Muscle of leg (tissue), 3 donors: ENCODE measurements at regions not wholly inside any gene's neighbourhood (a gene's known extent, or its start where the extent isn't known, plus 50 kb on each side); places are given as distances from the start of the nearest gene placed in this dataset.
"Not testable (repeated sequence)": the region's sequence is repeated elsewhere in the genome, so short reads cannot be mapped to it uniquely, and the experiment has no call there.

ENCODE experiments used
- DNase-seq: peaks from one replicate; pipeline ENCODE4 v3.0.0; 2013
- H3K27ac ChIP-seq: one replicate; pipeline ENCODE4 v1.5.1; 2013; ENCODE audit warnings: mild to moderate bottlenecking, low read length, control low read depth
- H3K27me3 ChIP-seq: one replicate; pipeline ENCODE4 v1.6.1; 2013; ENCODE audit warnings: low read length; ENCODE audit not compliant: control insufficient read depth, insufficient read depth
- H3K36me3 ChIP-seq: one replicate; pipeline ENCODE4 v1.6.1; 2013; ENCODE audit warnings: low read length; ENCODE audit not compliant: control insufficient read depth, insufficient read depth
- H3K4me1 ChIP-seq: one replicate; pipeline ENCODE4 v1.6.1; 2013; ENCODE audit warnings: low read length; ENCODE audit not compliant: control insufficient read depth, insufficient read depth
- H3K4me3 ChIP-seq: one replicate; pipeline ENCODE4 v1.5.1; 2013; ENCODE audit warnings: low read length, control low read depth
- H3K9me3 ChIP-seq: replicated peaks from 2 replicates; pipeline ENCODE4 v1.6.1; 2013; ENCODE audit warnings: low read depth, low read length; ENCODE audit not compliant: control insufficient read depth
- WGBS: methylation state at CpG from one replicate; pipeline ENCODE4 v1.1.5; 2013; ENCODE audit warnings: missing lambda C conversion rate; ENCODE audit not compliant: insufficient coverage; 5-methylcytosine and 5-hydroxymethylcytosine counted together

GRCh38 chr21:15976807-15977206 is 247.0 kb downstream of the USP25 start:
- Histone ChIP-seq H3K27me3 (no peaks in the 10 kb centered on the region), H3K4me1 (no peaks in the 10 kb centered on the region), H3K4me3 (no peak overlapping the region), H3K9me3 (no peaks in the 10 kb centered on the region), H3K36me3 (no peaks in the 10 kb centered on the region), H3K27ac (no peak overlapping the region)
- DNase-seq, result no peak
- WGBS, result no CpG with 5 or more reads among the region's 1 CpG

GRCh38 chr21:15978215-15978738 is 248.5 kb downstream of the USP25 start:
- Histone ChIP-seq H3K36me3 (no peaks in the 10 kb centered on the region), H3K4me3 (no peak overlapping the region), H3K27me3 (no peaks in the 10 kb centered on the region), H3K27ac (no peak overlapping the region), H3K9me3 (no peaks in the 10 kb centered on the region), H3K4me1 (no peaks in the 10 kb centered on the region)
- DNase-seq, result peak; percentile 52
- WGBS, result no CpG with 5 or more reads among the region's 3 CpGs

- DNase-seq, H3K36me3 ChIP-seq, H3K27me3 ChIP-seq, H3K4me3 ChIP-seq, H3K27ac ChIP-seq, H3K9me3 ChIP-seq, H3K4me1 ChIP-seq: not testable (repeated sequence)
- WGBS, result 97% methylated on average over 6 of the region's 6 CpGs
These were observed 249.7 kb downstream of the USP25 start for GRCh38 chr21:15979493-15979892.

GRCh38 chr21:15986277-15986676 is 256.5 kb downstream of the USP25 start:
- H3K27me3 ChIP-seq, result no peaks in the 10 kb centered on the region
- no peaks in the 10 kb centered on the region for H3K9me3 ChIP-seq
- H3K4me3 ChIP-seq, result no peak overlapping the region
- no peak for DNase-seq
- H3K36me3 ChIP-seq, result no peaks in the 10 kb centered on the region
- H3K27ac ChIP-seq, result no peak overlapping the region
- no peaks in the 10 kb centered on the region for H3K4me1 ChIP-seq
- 33% methylated on average over 1 of the region's 1 CpG for WGBS

- H3K27ac ChIP-seq, result no peak overlapping the region
- no peak overlapping the region for H3K4me3 ChIP-seq
- no CpG with 5 or more reads among the region's 1 CpG for WGBS
- DNase-seq, result no peak
- no peaks in the 10 kb centered on the region for H3K36me3 ChIP-seq
- H3K9me3 ChIP-seq, result no peaks in the 10 kb centered on the region
- no peaks in the 10 kb centered on the region for H3K27me3 ChIP-seq
- no peaks in the 10 kb centered on the region for H3K4me1 ChIP-seq
These were observed 262.4 kb downstream of the USP25 start for GRCh38 chr21:15992171-15992570.

- Histone ChIP-seq H3K27ac (no peak overlapping the region), H3K36me3 (no peaks in the 10 kb centered on the region), H3K4me3 (no peak overlapping the region), H3K4me1 (no peaks in the 10 kb centered on the region), H3K9me3 (no peaks in the 10 kb centered on the region), H3K27me3 (no peaks in the 10 kb centered on the region)
- WGBS, result no CpG with 5 or more reads among the region's 2 CpGs
- DNase-seq, result no peak
These were observed 264.2 kb downstream of the USP25 start for GRCh38 chr21:15993951-15994350.

- Histone ChIP-seq H3K4me1 (no peaks in the 10 kb centered on the region), H3K4me3 (no peak overlapping the region), H3K27me3 (no peaks in the 10 kb centered on the region), H3K9me3 (no peaks in the 10 kb centered on the region), H3K36me3 (no peaks in the 10 kb centered on the region), H3K27ac (no peak overlapping the region)
- no CpG with 5 or more reads among the region's 4 CpGs for WGBS
- DNase-seq, result no peak
These were observed 270.0 kb downstream of the USP25 start for GRCh38 chr21:15999741-16000140.

- DNase-seq, result peak; percentile 80
These were observed 273.2 kb downstream of the USP25 start for GRCh38 chr21:16002874-16003466.

GRCh38 chr21:16004086-16004485 is 274.3 kb downstream of the USP25 start:
- H3K27ac ChIP-seq, result peak overlapping the region; percentile 26

More at GRCh38 chr21:16002874-16003466, 273.2 kb downstream of the USP25 start:
- H3K36me3 ChIP-seq, result no peaks in the 10 kb centered on the region
- H3K27me3 ChIP-seq, result no peaks in the 10 kb centered on the region
- H3K4me1 ChIP-seq, result no peaks in the 10 kb centered on the region
- H3K27ac ChIP-seq, result no peak overlapping the region
- no peak overlapping the region for H3K4me3 ChIP-seq
- no peaks in the 10 kb centered on the region for H3K9me3 ChIP-seq

GRCh38 chr21:16004523-16004922 is 274.7 kb downstream of the USP25 start:
- no peaks in the 10 kb centered on the region for H3K4me1 ChIP-seq
- H3K27me3 ChIP-seq, result no peaks in the 10 kb centered on the region
- no peaks in the 10 kb centered on the region for H3K9me3 ChIP-seq
- no CpG with 5 or more reads among the region's 7 CpGs for WGBS
- DNase-seq, result no peak
- no peaks in the 10 kb centered on the region for H3K36me3 ChIP-seq
- no peak overlapping the region for H3K4me3 ChIP-seq
- H3K27ac ChIP-seq, result no peak overlapping the region

More at GRCh38 chr21:16004086-16004485, 274.3 kb downstream of the USP25 start:
- Histone ChIP-seq H3K27me3 (no peaks in the 10 kb centered on the region), H3K4me3 (no peak overlapping the region), H3K9me3 (no peaks in the 10 kb centered on the region), H3K36me3 (no peaks in the 10 kb centered on the region), H3K4me1 (no peaks in the 10 kb centered on the region)
- WGBS, result no CpG with 5 or more reads among the region's 5 CpGs
- DNase-seq, result peak; percentile 88

- Histone ChIP-seq H3K36me3 (no peaks in the 10 kb centered on the region), H3K9me3 (no peaks in the 10 kb centered on the region), H3K27me3 (no peaks in the 10 kb centered on the region), H3K4me3 (no peak overlapping the region), H3K4me1 (no peaks in the 10 kb centered on the region), H3K27ac (no peak overlapping the region)
- no peak for DNase-seq
- no CpG with 5 or more reads among the region's 1 CpG for WGBS
These were observed 276.2 kb downstream of the USP25 start for GRCh38 chr21:16005996-16006395.
